Neural cell (in vitro differentiated cells): ENCODE measurements at regions not wholly inside any gene's neighbourhood (a gene's known extent, or its start where the extent isn't known, plus 50 kb on each side); places are given as distances from the start of the nearest gene placed in this dataset.

Experiments used
- H2AFZ ChIP-seq: fragments of 200-600, 300-800 bp; sonication (generic), shearing (Covaris generic); 2 replicates; pipeline ENCODE4 v1.6.0; 2014; ENCODE audit warnings: low read depth, mild to moderate bottlenecking, antibody characterized with exemption, low read length, moderate library complexity
- H3F3A ChIP-seq: fragments of 200-600 bp; shearing (Covaris generic); 2 replicates; pipeline ENCODE4 v1.6.1; 2016; ENCODE audit warnings: mild to moderate bottlenecking, moderate library complexity, mixed read lengths, antibody characterized with exemption, low read length; ENCODE audit not compliant: insufficient read depth, poor library complexity, severe bottlenecking
- H3K27ac ChIP-seq: fragments of 200-600, 300-800 bp; sonication (generic), shearing (Covaris generic); 2 replicates; pipeline ENCODE4 v1.5.1; 2014; ENCODE audit warnings: mild to moderate bottlenecking, low read length, moderate library complexity
- H3K27me3 ChIP-seq: fragments of 300-800, 200-600 bp; sonication (generic), shearing (Covaris generic); 2 replicates; pipeline ENCODE4 v1.6.0; 2014; ENCODE audit warnings: mild to moderate bottlenecking, low read depth, low read length, moderate library complexity; ENCODE audit not compliant: insufficient read depth
- H3K36me3 ChIP-seq: fragments of 300-800, 200-600 bp; sonication (generic), shearing (Covaris generic); 2 replicates; pipeline ENCODE4 v1.5.1; 2014; ENCODE audit warnings: mild to moderate bottlenecking, antibody characterized with exemption, low read length, moderate library complexity; ENCODE audit not compliant: insufficient read depth
- H3K4me2 ChIP-seq: fragments of 300-800, 200-600 bp; sonication (generic), shearing (Covaris generic); 2 replicates; pipeline ENCODE4 v1.6.0; 2014; ENCODE audit warnings: mild to moderate bottlenecking, low read length
- H3K4me3 ChIP-seq: fragments of 300-800, 200-600 bp; sonication (generic), shearing (Covaris generic); 2 replicates; pipeline ENCODE4 v1.5.1; 2014; ENCODE audit warnings: mild to moderate bottlenecking, low read length, moderate library complexity
- H3K79me2 ChIP-seq: fragments of 200-600 bp; shearing (Covaris generic); replicated peaks from 2 replicates; pipeline ENCODE4 v1.6.0; 2014; ENCODE audit warnings: mild to moderate bottlenecking, low read length, moderate library complexity; ENCODE audit not compliant: insufficient read depth
- H3K9ac ChIP-seq: fragments of 300-800, 200-600 bp; sonication (generic), shearing (Covaris generic); 2 replicates; pipeline ENCODE4 v1.6.1; 2016; ENCODE audit warnings: mild to moderate bottlenecking, low read length, mixed read lengths
- H3K9me2 ChIP-seq: fragments of 200-600 bp; shearing (Covaris generic); 2 replicates; pipeline ENCODE4 v1.6.1; 2016; ENCODE audit warnings: mild to moderate bottlenecking, low read length, mixed read lengths; ENCODE audit not compliant: insufficient read depth
- H3K9me3 ChIP-seq: fragments of 200-600, 300-800 bp; sonication (generic), shearing (Covaris generic); 2 replicates; pipeline ENCODE4 v1.6.1; 2016; ENCODE audit warnings: mild to moderate bottlenecking, mixed run types, low read length, moderate library complexity, mixed read lengths
- H4K20me1 ChIP-seq: fragments of 200-600 bp; shearing (Covaris generic); 2 replicates; pipeline ENCODE4 v1.6.1; 2016; ENCODE audit warnings: mild to moderate bottlenecking, mixed run types; ENCODE audit not compliant: insufficient read depth
- CTCF ChIP-seq: fragments of 450-650 bp; IDR thresholded peaks from 2 replicates; pipeline ENCODE4 v1.5.1; 2014; ENCODE audit warnings: antibody characterized with exemption, mild to moderate bottlenecking, moderate library complexity; ENCODE audit not compliant: poor library complexity, severe bottlenecking
- EP300 ChIP-seq: fragments of 450-650 bp; conservative IDR thresholded peaks from 2 replicates; pipeline ENCODE4 v1.6.1; 2014; ENCODE audit warnings: antibody characterized with exemption, mild to moderate bottlenecking, moderate library complexity; ENCODE audit not compliant: poor library complexity, severe bottlenecking
- EZH2 ChIP-seq: fragments of 200-600, 300-800 bp; shearing (Covaris generic), sonication (generic); IDR thresholded peaks from 2 replicates; pipeline ENCODE4 v1.6.1; 2014; ENCODE audit warnings: antibody characterized with exemption, low read length, borderline replicate concordance, mild to moderate bottlenecking; ENCODE audit not compliant: insufficient read depth, poor library complexity, severe bottlenecking
- MXI1 ChIP-seq: fragments of 450-650 bp; conservative IDR thresholded peaks from 2 replicates; pipeline ENCODE4 v1.6.1; 2014; ENCODE audit warnings: antibody characterized with exemption, mild to moderate bottlenecking; ENCODE audit not compliant: poor library complexity, severe bottlenecking
- POLR2AphosphoS5 ChIP-seq: IDR thresholded peaks from 2 replicates; pipeline ENCODE4 v1.6.1; 2012
- RAD21 ChIP-seq: fragments of 450-650 bp; conservative IDR thresholded peaks from 2 replicates; pipeline ENCODE4 v1.6.1; 2014; ENCODE audit warnings: antibody characterized with exemption, mild to moderate bottlenecking, moderate library complexity
- SMC3 ChIP-seq: fragments of 450-650 bp; conservative IDR thresholded peaks from 2 replicates; pipeline ENCODE4 v1.6.1; 2014; ENCODE audit warnings: antibody characterized with exemption, mild to moderate bottlenecking, moderate library complexity; ENCODE audit not compliant: poor library complexity
- TAF1 ChIP-seq: IDR thresholded peaks from 2 replicates; pipeline ENCODE4 v1.6.1; 2012; ENCODE audit warnings: low read depth
- TF ChIP-seq, protein P1 (sequence below): IDR thresholded peaks from 2 replicates; pipeline ENCODE4 v1.6.1; 2012; ENCODE audit warnings: borderline replicate concordance

DNA sequence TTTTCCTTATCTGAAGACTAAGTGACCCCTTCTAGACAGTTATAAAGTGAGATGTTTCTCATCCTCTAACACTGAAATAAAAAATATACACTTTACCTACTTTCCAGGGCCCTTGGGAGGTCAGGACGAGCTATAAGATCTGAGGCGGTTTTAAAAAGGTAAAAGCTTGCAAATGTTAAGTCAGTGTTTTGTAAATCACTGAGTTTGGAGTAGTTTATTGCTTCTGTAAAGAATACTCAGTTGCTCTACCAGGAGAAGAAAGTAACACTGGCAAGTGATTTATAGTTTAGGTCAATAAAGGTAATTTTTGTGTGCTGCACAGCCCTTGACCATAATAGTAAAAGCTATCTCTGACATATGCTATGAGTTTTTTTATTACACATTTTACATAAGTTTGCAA, 584.5 kb downstream of the TMTC2 start:
- H3F3A ChIP-seq = no peaks in the 10 kb centered on the region
- H3K4me2 ChIP-seq = no peak overlapping the region
- no peaks in the 10 kb centered on the region for H3K79me2 ChIP-seq
- no peaks in the 10 kb centered on the region for H3K36me3 ChIP-seq
- H2AFZ ChIP-seq = no peak overlapping the region
- no peaks in the 10 kb centered on the region for H3K9me2 ChIP-seq
- H4K20me1 ChIP-seq = no peaks in the 10 kb centered on the region
- no peak overlapping the region for H3K27ac ChIP-seq
- no peak for TF ChIP-seq CTCF
- TF ChIP-seq EP300 = no peak
- no peak for TF ChIP-seq TAF1
- TF ChIP-seq POLR2AphosphoS5 = no peak
- TF ChIP-seq, protein P1, sequence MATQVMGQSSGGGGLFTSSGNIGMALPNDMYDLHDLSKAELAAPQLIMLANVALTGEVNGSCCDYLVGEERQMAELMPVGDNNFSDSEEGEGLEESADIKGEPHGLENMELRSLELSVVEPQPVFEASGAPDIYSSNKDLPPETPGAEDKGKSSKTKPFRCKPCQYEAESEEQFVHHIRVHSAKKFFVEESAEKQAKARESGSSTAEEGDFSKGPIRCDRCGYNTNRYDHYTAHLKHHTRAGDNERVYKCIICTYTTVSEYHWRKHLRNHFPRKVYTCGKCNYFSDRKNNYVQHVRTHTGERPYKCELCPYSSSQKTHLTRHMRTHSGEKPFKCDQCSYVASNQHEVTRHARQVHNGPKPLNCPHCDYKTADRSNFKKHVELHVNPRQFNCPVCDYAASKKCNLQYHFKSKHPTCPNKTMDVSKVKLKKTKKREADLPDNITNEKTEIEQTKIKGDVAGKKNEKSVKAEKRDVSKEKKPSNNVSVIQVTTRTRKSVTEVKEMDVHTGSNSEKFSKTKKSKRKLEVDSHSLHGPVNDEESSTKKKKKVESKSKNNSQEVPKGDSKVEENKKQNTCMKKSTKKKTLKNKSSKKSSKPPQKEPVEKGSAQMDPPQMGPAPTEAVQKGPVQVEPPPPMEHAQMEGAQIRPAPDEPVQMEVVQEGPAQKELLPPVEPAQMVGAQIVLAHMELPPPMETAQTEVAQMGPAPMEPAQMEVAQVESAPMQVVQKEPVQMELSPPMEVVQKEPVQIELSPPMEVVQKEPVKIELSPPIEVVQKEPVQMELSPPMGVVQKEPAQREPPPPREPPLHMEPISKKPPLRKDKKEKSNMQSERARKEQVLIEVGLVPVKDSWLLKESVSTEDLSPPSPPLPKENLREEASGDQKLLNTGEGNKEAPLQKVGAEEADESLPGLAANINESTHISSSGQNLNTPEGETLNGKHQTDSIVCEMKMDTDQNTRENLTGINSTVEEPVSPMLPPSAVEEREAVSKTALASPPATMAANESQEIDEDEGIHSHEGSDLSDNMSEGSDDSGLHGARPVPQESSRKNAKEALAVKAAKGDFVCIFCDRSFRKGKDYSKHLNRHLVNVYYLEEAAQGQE = no peak
- TF ChIP-seq SMC3 = no peak
- no peak for TF ChIP-seq EZH2
- no peak for TF ChIP-seq MXI1
- TF ChIP-seq RAD21 = no peak
- no peaks in the 10 kb centered on the region for H3K9me3 ChIP-seq
- no peak overlapping the region for H3K4me3 ChIP-seq
- no peaks in the 10 kb centered on the region for H3K27me3 ChIP-seq
- H3K9ac ChIP-seq = no peak overlapping the region

- H3K9me3 ChIP-seq = no peaks in the 10 kb centered on the region
- H3K79me2 ChIP-seq = no peaks in the 10 kb centered on the region
- no peaks in the 10 kb centered on the region for H3F3A ChIP-seq
- H3K9ac ChIP-seq = no peak overlapping the region
- no peaks in the 10 kb centered on the region for H3K27me3 ChIP-seq
- H3K4me3 ChIP-seq = no peak overlapping the region
- no peaks in the 10 kb centered on the region for H3K9me2 ChIP-seq
- TF ChIP-seq, protein P1 = no peak
- TF ChIP-seq TAF1 (no peak), MXI1 (no peak)
- no peaks in the 10 kb centered on the region for H3K36me3 ChIP-seq
- H2AFZ ChIP-seq = no peak overlapping the region
- no peak overlapping the region for H3K27ac ChIP-seq
- H4K20me1 ChIP-seq = no peaks in the 10 kb centered on the region
- H3K4me2 ChIP-seq = no peak overlapping the region
These were observed 579.1 kb downstream of the TMTC2 start for GRCh38 chr12:83265808-83266207.
